ENCODE measurements at regions not wholly inside any gene's neighbourhood (a gene's known extent, or its start where the extent isn't known, plus 50 kb on each side); places are given as distances from the start of the nearest gene placed in this dataset.
A peak's percentile ranks its signal among the peaks of the same experiment; 100 is the strongest.

- DNase-seq: no peak
Observed at GRCh38 chr6:23454080-23454976, 671.7 kb upstream of the NRSN1 start.

GRCh38 chr6:23455754-23456153 is 670.3 kb upstream of the NRSN1 start:
- DNase-seq: no peak

- DNase-seq: no peak
Observed at GRCh38 chr6:23456396-23456795, 669.6 kb upstream of the NRSN1 start.

GRCh38 chr6:23457321-23457720 is 668.7 kb upstream of the NRSN1 start:
- no peak for DNase-seq

- no peak for DNase-seq
Observed at GRCh38 chr6:23465912-23466311, 660.1 kb upstream of the NRSN1 start.

GRCh38 chr6:23477586-23477985 is 648.4 kb upstream of the NRSN1 start:
- DNase-seq: no peak

- DNase-seq: no peak
Observed at GRCh38 chr6:23478312-23478711, 647.7 kb upstream of the NRSN1 start.

- DNase-seq: no peak
Observed at GRCh38 chr6:23483896-23484295, 642.1 kb upstream of the NRSN1 start.

GRCh38 chr6:23494367-23494766 is 631.6 kb upstream of the NRSN1 start:
- no peak for DNase-seq

- DNase-seq: no peak
Observed at GRCh38 chr6:23498013-23498412, 628.0 kb upstream of the NRSN1 start.

GRCh38 chr6:23499549-23499948 is 626.5 kb upstream of the NRSN1 start:
- no peak for DNase-seq

- no peak for DNase-seq
Observed at GRCh38 chr6:23503173-23503572, 622.8 kb upstream of the NRSN1 start.

- no peak for DNase-seq
Observed at GRCh38 chr6:23505026-23505425, 621.0 kb upstream of the NRSN1 start.

- no peak for DNase-seq
Observed at GRCh38 chr6:23510778-23511510, 615.1 kb upstream of the NRSN1 start.

GRCh38 chr6:23511817-23512216 is 614.2 kb upstream of the NRSN1 start:
- DNase-seq: no peak

GRCh38 chr6:23518294-23518693 is 607.7 kb upstream of the NRSN1 start:
- no peak for DNase-seq

- no peak for DNase-seq
Observed at GRCh38 chr6:23522792-23523547, 603.0 kb upstream of the NRSN1 start.

- no peak for DNase-seq
Observed at GRCh38 chr6:23523771-23524170, 602.2 kb upstream of the NRSN1 start.

GRCh38 chr6:23524548-23524947 is 601.5 kb upstream of the NRSN1 start:
- DNase-seq: no peak

GRCh38 chr6:23526526-23526925 is 599.5 kb upstream of the NRSN1 start:
- no peak for DNase-seq

GRCh38 chr6:23529902-23530301 is 596.1 kb upstream of the NRSN1 start:
- no peak for DNase-seq

- DNase-seq: no peak
Observed at GRCh38 chr6:23531666-23532065, 594.3 kb upstream of the NRSN1 start.

GRCh38 chr6:23532227-23532626 is 593.8 kb upstream of the NRSN1 start:
- DNase-seq: no peak

- DNase-seq: peak; percentile 39
Observed at GRCh38 chr6:23533311-23533710, 592.7 kb upstream of the NRSN1 start.
